HL-60/S4 (cell line): ENCODE measurements at regions not wholly inside any gene's neighbourhood (a gene's known extent, or its start where the extent isn't known, plus 50 kb on each side); places are given as distances from the start of the nearest gene placed in this dataset.
"Not testable (repeated sequence)": the region's sequence is repeated elsewhere in the genome, so short reads cannot be mapped to it uniquely, and the experiment has no call there.

Experiments used
- in situ Hi-C: fragments of 300-500 bp; cut with MboI; formaldehyde crosslinking; loops from 2 replicates; pipeline ENCODE4 v1.14.3; 2022; ENCODE audit warnings: low sequenced_read_pairs

- in situ Hi-C loops: no loop called here
Observed at GRCh38 chr3:157921811-157922210, 184.4 kb downstream of the SHOX2 start.

GRCh38 chr3:157920822-157921700 lies 185.2 kb downstream of the SHOX2 start:
- in situ Hi-C loops: no loop called here

DNA sequence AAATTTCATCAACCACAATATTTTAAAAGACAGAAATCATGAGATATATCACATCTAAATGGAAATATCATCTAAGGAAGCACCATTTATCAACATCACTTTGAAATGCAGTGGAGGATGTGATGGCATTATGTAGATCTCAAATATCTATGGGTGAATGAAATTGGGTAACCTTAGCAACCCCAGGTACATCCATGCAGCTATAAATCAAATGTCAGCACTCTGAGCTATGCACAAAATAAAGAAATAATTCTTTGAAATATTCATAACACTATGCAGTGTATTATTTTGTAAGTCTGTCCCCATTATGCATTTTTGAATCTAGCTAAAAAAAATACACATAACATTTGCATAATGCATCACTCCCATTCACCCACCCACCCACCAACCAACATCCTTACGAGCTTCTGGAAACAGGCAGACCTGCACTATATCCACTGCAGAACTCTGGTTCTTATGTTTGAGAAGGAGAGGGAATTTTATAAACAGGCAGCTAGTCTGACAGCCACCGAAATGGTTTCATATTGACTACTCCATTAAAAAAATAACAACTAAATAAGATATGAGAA lies 186.8 kb downstream of the SHOX2 start:
- in situ Hi-C loops: no loop called here

- in situ Hi-C loops: no loop called here
Observed at GRCh38 chr3:157918402-157918801, 187.8 kb downstream of the SHOX2 start.

DNA sequence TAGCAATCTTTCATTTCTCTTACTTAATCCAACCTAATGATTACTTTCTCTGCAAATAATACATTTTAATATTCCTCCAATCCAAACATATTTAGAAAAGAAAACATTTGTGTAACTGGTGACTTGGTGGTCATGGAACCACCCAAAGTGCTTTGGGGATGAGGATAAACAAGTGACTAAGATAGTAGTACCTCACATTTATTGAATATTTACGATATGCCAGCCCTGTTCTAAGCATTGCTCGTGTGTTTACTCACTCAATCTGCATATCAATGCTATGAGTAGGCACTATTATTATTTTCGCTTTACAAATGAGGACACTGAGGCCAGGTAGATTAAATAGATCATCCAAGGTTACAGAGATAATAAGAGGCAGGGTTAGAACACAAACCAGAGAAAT lies 189.5 kb downstream of the SHOX2 start:
- in situ Hi-C loops: no loop called here

DNA sequence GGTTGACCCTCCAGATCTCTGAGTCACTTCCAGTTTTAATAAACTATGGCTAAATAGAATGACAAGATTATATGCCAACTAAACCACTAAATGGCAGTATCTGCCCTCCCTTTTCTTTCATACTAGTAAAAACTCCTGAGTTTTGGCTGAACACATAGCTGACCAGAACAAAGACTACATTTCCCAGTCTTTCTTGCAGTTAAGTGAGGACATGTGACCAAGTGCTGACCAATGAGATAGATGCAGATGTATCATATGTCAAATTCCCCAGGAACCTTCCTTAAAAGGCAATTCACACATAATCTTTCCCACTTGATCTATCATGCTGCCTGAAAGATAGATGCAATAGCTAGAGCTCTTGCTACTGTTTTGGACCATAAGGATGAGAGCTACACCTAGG lies 191.3 kb downstream of the SHOX2 start:
- in situ Hi-C loops: no loop called here

- in situ Hi-C loops: no loop called here
Observed at GRCh38 chr3:157913741-157914150, 192.5 kb downstream of the SHOX2 start.

DNA sequence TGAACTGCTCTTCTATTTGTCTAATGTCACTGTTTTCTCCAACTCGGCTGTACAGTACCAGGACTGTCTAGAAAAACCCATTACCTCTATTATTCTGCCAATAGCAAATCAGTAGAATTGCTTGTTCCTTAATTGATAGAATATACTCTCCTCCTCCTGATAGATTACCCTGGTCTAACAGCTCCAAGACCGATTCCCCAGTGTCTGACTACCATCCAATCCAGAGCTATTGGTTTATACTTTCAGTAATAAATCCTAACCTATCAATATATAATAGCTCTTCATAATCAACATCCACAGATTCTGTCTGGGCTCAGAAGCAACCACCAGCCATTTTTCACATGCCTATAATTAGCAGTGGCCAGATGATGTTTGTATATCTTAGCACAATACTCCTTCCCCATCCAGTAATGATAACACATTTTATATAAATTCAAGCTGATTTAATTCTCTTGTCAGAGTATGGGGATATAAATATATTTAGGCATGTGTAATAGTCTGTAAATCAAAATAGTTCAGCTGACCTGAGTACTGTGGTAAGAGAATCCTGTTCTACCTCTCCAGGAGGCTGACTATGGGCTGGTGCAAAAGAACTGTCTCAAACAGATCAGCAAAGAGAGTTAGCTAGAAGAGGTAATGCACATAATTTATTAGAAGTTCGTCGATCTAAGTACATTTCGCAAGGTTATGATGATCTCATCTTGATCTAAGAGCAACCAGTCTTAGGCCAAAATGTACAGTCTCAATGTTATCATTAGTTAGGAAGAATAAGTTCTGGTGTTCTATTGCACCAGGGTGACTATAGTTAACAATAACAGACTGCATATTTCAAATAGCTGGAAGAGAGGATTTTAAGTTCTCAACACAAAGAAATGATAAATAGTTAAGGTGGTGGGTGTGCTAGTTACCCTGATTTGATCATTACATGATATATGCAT lies 193.4 kb downstream of the SHOX2 start:
- in situ Hi-C loops: no loop called here

- in situ Hi-C loops: no loop called here
Observed at GRCh38 chr3:157906627-157907026, 199.6 kb downstream of the SHOX2 start.

- in situ Hi-C loops: no loop called here
Observed at GRCh38 chr3:157905885-157906284, 200.3 kb downstream of the SHOX2 start.

GRCh38 chr3:157902680-157903079 lies 203.5 kb downstream of the SHOX2 start:
- in situ Hi-C loops: not testable (repeated sequence)

GRCh38 chr3:157888040-157888439 lies 218.2 kb downstream of the SHOX2 start:
- in situ Hi-C loops: no loop called here

DNA sequence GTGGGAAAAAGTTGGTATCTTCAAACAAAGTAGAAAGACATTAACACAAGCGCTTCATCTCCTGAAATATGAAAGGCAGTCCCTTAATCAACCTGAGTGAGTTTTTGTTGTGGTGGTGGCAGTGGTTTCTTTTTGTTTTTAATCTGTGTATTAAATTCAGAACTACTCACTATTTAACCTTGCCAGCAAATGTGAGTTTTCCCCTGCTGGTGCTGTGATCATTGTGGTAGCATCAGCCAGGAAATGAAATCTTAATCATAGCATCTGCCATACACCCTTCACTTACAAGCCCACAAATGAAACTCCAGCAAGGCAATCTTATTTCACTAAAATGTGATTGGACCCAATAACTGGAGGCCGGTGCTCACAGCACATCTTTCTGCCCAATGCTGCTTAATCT lies 229.7 kb downstream of the SHOX2 start:
- in situ Hi-C loops: no loop called here

GRCh38 chr3:157872902-157873301 lies 233.3 kb downstream of the SHOX2 start:
- in situ Hi-C loops: loop anchor here (25.0 kb wide), 1 partner anchor 564 kb away; no protein-coding TSS in a partner anchor

DNA sequence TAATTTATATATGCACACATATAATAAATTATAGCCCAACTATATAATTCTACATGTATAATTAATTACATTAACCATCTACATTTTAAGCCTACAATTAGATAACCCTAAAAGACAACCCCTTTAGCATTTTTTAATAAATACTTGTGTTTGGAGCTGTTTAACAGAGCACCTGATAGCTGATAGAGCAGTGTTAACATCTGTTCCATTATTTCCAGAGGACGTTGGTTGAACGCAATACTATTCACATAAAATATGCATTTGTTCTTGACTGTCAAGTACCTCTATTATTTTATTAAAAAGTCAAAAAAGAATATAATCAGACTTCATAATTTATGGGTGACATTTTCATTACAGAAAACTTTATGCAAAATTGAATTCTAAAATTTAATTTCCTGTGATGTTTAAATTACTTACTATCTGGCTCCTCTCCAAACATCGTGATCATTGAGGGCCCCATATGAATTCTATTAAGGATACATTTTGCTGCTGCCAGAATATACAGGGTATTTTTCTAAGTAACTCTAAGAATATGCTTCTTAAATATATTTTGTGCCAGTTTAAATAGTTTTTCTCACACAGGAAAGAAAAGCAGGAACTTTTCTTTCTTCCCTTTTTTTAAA lies 234.3 kb downstream of the SHOX2 start:
- in situ Hi-C loops: loop anchor here (25.0 kb wide), 1 partner anchor 565 kb away; no protein-coding TSS in a partner anchor

GRCh38 chr3:157871248-157871647 lies 235.0 kb downstream of the SHOX2 start:
- in situ Hi-C loops: loop anchor here (25.0 kb wide), 1 partner anchor 566 kb away; no protein-coding TSS in a partner anchor

- in situ Hi-C loops: loop anchor here (25.0 kb wide), 1 partner anchor 568 kb away; no protein-coding TSS in a partner anchor
Observed at GRCh38 chr3:157868946-157869345, 237.3 kb downstream of the SHOX2 start.

GRCh38 chr3:157868196-157868595 lies 238.0 kb downstream of the SHOX2 start:
- in situ Hi-C loops: loop anchor here (25.0 kb wide), 1 partner anchor 569 kb away; no protein-coding TSS in a partner anchor

GRCh38 chr3:157865352-157866000 lies 240.7 kb downstream of the SHOX2 start:
- in situ Hi-C loops: loop anchor here (25.0 kb wide), 1 partner anchor 572 kb away; no protein-coding TSS in a partner anchor
